NOMO-1 treated with DMSO at 0.1 percent for 48 hours (cell line): ENCODE measurements at regions not wholly inside any gene's neighbourhood (a gene's known extent, or its start where the extent isn't known, plus 50 kb on each side); places are given as distances from the start of the nearest gene placed in this dataset.
"Not testable (repeated sequence)": the region's sequence is repeated elsewhere in the genome, so short reads cannot be mapped to it uniquely, and the experiment has no call there.

Experiments
- DNase-seq: peaks from one replicate; lab custom pipeline; 2025; ENCODE audit not compliant: unreplicated experiment; lab: John Stamatoyannopoulos, UW

- DNase-seq, result no peak
These were observed 231.6 kb downstream of the IGSF11 start for GRCh38 chr3:118803096-118803476.

DNA sequence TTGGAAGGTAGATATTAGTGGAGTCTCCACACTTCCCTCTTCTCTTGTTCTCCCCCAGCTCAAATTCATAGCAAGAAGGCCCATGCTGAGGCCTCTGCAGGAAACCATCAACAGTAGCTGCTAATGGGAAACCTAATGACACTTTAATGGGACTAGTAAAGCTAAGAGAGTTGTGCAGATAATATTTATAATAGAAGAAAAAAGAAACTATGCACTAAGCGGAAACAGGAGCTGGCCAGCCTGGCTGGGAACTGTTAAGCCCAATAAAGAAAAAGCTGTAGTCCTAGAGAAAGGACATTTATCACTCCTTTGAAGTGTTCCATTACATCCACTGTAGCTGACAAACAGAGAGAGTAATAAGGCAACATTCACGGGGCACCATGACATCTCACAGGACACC is 229.6 kb downstream of the IGSF11 start:
- no peak for DNase-seq

DNA sequence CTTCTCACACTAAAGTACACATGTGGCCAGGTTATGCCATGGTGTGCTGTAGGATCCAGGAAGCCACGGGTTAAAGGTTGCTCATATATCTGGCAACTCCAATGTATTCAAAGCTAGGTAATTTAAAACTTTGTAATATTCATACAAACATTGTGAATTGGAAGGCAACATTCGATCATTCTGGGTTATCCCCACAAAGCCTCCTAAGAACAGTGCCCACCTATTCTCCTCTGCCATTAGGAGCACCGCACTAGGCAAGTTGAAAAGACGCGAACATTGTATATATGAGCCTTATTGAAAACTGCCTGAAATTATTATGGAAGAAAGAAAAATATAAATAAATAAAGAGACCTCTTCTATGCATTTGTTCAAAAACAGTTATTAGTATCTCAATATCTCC is 228.2 kb downstream of the IGSF11 start:
- DNase-seq, result no peak

- not testable (repeated sequence) for DNase-seq
These were observed 227.3 kb downstream of the IGSF11 start for GRCh38 chr3:118807349-118807748.

DNA sequence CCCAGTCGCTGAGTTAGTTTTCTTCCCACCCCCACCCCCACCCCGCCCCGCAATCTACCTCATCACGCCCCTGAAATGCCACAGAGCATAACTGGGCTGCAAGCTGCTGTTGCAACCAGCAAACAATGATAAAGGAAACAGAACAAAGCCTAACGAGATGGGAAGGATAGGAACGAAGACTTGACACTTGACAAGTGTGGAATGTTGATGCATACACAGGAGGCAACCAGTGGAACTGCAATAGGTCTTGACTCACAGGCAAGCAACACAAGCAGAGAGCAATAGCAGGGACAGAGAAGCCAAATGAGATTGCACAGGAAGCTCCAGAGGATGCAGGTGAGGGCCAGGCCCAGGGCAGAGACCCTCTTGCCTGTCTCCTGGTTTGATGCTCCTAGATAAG is 225.9 kb downstream of the IGSF11 start:
- no peak for DNase-seq

- no peak for DNase-seq
These were observed 224.7 kb downstream of the IGSF11 start for GRCh38 chr3:118809696-118810498.

- no peak for DNase-seq
These were observed 224.1 kb downstream of the IGSF11 start for GRCh38 chr3:118810499-118811035.

DNA sequence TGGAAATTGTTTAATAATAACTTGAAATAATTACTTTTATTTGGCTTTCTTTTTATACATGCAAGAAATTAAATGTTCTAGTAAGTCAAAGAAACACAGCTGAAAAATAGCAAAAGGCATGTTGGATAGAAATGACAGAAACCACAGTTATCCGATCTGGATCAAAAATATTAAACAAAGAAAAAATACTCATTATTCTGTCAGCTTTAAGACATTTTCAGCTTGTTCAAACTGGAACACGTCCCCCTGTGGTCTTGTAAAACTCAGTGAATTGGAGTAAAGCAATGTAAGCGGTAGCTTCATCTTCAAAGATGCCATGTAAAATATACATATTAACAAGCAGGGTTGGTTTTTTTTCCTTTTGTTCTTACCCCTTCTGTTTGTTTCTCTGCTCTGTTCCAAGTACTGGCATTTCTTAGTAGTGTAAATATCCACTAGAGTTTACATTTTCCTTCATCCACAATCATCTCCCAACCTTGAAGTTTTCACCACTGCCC is 223.4 kb downstream of the IGSF11 start:
- no peak for DNase-seq

GRCh38 chr3:118813472-118813871 is 221.2 kb downstream of the IGSF11 start:
- no peak for DNase-seq

DNA sequence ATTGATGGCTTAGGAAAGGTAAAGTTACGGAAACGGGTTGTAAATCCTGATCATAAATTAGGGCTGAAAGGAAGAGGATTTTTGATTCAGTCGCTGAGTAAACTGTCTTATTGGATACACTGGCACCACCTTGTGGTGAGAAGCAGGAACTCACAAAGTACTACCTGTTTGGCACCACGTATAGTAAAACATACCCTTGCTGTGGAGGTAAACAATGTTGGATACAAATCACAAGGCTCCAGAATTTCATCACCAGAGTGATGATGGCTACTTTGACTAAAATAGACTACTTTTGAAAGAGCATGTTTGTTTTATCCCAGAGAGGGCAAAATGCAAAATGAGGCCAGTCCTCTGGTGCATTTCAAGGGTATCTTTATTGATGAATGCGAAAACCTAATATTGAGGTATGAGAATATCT is 216.9 kb downstream of the IGSF11 start:
- peak; percentile 50 for DNase-seq

GRCh38 chr3:118818386-118818785 is 216.3 kb downstream of the IGSF11 start:
- DNase-seq, result no peak

- DNase-seq, result no peak
These were observed 211.0 kb downstream of the IGSF11 start for GRCh38 chr3:118823626-118824025.

DNA sequence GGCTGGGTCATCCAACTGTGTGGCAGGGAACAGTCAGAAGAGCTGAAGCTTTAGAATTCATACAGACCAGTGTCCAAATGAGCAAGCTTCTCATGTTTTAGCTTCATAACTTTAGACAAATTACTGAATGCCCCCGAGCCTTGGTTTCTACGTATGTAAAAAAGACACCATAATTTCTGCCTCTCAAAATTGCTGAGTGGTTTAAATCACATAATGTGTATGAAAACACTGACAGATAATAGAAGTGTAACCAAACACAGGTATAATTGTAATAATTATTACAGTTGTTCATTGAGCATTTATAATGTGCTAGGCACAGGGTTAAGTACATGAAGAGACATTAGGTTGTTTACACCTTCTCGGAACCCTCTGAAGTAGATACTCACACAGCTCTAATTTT is 207.2 kb downstream of the IGSF11 start:
- no peak for DNase-seq

- no peak for DNase-seq
These were observed 206.3 kb downstream of the IGSF11 start for GRCh38 chr3:118828351-118828750.

- DNase-seq, result no peak
These were observed 201.6 kb downstream of the IGSF11 start for GRCh38 chr3:118833075-118833474.

GRCh38 chr3:118838871-118839270 is 195.8 kb downstream of the IGSF11 start:
- DNase-seq, result no peak

DNA sequence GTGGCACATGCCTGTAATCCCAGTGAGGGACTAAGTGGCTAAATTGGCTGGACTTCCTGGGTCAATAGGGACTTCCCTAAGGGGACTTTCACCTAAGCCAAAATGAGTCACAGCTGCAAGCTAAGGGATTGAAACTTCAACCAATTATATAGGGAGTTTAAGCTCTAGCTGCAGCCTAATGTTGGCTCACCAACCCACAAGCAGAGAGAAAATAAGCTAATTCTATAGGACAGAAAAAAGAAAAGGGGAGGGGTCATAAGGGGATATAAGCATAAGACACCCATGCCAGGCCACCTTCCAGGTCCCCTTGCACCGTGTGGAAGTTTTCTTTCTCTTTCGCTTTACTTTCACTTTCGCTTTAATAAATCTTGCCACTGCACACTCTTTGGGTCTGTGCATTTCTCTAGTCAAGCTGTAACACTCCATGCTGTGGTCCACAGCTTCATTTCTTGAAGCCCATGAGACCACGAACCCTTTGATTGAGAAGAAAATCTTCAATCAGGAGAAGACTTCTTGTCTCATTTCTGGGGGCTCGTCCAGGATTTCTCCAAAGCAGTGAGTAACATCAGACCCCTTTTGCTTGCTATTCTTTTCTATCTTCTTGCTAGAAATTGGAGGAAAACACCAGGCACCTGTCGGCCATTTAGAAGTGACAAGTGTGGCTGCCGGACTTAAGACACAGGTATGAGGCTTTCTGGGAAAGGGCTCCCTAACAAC is 192.3 kb downstream of the IGSF11 start:
- DNase-seq, result no peak

- no peak for DNase-seq
These were observed 188.5 kb downstream of the IGSF11 start for GRCh38 chr3:118846176-118846575.
